GM12872 (cell line): ENCODE measurements at regions not wholly inside any gene's neighbourhood (a gene's known extent, or its start where the extent isn't known, plus 50 kb on each side); places are given as distances from the start of the nearest gene placed in this dataset.

Experiments
- CTCF ChIP-seq: IDR thresholded peaks from 3 replicates; pipeline ENCODE4 v1.5.1; 2011; ENCODE audit warnings: low read depth, mild to moderate bottlenecking, low read length, moderate library complexity; ENCODE audit not compliant: insufficient read depth

DNA sequence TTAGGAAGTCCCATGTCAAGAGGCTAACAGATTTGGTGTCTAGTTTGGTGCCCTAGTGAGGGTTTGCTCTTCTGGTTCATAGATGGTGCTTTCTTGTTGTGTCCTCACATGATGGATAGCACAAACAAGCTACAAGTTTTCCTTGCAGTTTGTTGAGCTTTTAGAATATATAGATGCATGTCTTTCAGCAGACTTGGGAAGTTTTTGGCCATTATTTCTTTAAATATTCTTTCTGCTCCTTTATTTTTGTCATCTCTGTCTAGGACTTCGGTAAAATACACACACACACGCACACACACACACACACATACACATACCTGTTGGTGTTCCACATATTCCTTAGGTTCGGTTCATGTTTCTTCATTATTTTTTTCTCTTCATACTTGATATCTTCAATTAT, 81.5 kb upstream of the TEX51 start:
- no peak for TF ChIP-seq CTCF

- no peak for TF ChIP-seq CTCF
These were observed 76.6 kb upstream of the TEX51 start for GRCh38 chr2:126822115-126822514.

- TF ChIP-seq CTCF: no peak
These were observed 75.8 kb upstream of the TEX51 start for GRCh38 chr2:126822921-126823320.

DNA sequence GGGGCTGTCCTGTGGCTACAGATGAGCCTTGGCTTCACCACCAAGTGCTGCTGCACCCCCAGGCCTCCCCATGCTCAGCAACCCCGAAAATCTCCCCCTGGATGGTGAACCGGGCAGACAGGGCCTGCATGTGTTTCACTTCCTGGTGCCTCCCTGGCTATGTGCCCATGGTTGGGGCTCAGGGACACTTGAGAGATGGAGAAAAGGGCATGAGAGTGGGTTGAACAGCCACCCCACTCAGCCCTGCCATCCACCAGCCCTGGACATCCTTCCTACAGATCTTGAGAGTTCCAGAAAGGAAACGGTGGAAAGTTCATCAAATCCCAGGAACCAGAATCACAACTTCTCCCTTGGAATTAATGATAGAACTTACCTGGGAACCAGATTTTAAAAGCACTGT, 74.7 kb upstream of the TEX51 start:
- TF ChIP-seq CTCF: no peak

GRCh38 chr2:126824663-126825062, 74.0 kb upstream of the TEX51 start:
- no peak for TF ChIP-seq CTCF

GRCh38 chr2:126825316-126825715, 73.4 kb upstream of the TEX51 start:
- TF ChIP-seq CTCF: no peak

- TF ChIP-seq CTCF: no peak
These were observed 72.2 kb upstream of the TEX51 start for GRCh38 chr2:126826491-126826890.

GRCh38 chr2:126827371-126827770, 71.3 kb upstream of the TEX51 start:
- no peak for TF ChIP-seq CTCF
